ENCODE measurements at regions not wholly inside any gene's neighbourhood (a gene's known extent, or its start where the extent isn't known, plus 50 kb on each side); places are given as distances from the start of the nearest gene placed in this dataset.

GRCh38 chr5:162325143-162325727 is 257.7 kb downstream of the GABRG2 start:
- H3K79me2 ChIP-seq (ENCODE audit: insufficient read depth) = no peaks in the 10 kb centered on the region

More at GRCh38 chr5:162325143-162325727, 257.7 kb downstream of the GABRG2 start:
- no peaks in the 10 kb centered on the region; a peak in 1 of 4 replicates for H3K4me1 ChIP-seq (ENCODE audit: control insufficient read depth in 1 of 2, insufficient read depth in 2 of 2, low read depth in 1 of 2, low read length in 1 of 2)
- H3K27me3 ChIP-seq (ENCODE audit: insufficient read depth) = no peaks in the 10 kb centered on the region
- ChIA-PET CTCF (no interaction called here), POLR2A (no interaction called here)
- H4K20me1 ChIP-seq (ENCODE audit: insufficient read depth) = no peaks in the 10 kb centered on the region
- TF ChIP-seq, protein P1, sequence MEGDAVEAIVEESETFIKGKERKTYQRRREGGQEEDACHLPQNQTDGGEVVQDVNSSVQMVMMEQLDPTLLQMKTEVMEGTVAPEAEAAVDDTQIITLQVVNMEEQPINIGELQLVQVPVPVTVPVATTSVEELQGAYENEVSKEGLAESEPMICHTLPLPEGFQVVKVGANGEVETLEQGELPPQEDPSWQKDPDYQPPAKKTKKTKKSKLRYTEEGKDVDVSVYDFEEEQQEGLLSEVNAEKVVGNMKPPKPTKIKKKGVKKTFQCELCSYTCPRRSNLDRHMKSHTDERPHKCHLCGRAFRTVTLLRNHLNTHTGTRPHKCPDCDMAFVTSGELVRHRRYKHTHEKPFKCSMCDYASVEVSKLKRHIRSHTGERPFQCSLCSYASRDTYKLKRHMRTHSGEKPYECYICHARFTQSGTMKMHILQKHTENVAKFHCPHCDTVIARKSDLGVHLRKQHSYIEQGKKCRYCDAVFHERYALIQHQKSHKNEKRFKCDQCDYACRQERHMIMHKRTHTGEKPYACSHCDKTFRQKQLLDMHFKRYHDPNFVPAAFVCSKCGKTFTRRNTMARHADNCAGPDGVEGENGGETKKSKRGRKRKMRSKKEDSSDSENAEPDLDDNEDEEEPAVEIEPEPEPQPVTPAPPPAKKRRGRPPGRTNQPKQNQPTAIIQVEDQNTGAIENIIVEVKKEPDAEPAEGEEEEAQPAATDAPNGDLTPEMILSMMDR (IDR thresholded peaks at IDR 0.05) = no peak
- TF ChIP-seq TEAD4 (IDR thresholded peaks at IDR 0.05; ENCODE audit: borderline replicate concordance, insufficient read depth) (no peak), CHD2 (IDR thresholded peaks at IDR 0.05; ENCODE audit: low read length, partially characterized antibody) (no peak), USF2 (IDR thresholded peaks at IDR 0.05; ENCODE audit: borderline replicate concordance, low read depth, low read length) (no peak), SIN3A (IDR thresholded peaks at IDR 0.05; ENCODE audit: borderline replicate concordance, low read depth, low read length) (no peak), MXI1 (IDR thresholded peaks at IDR 0.05; ENCODE audit: low read depth, low read length) (no peak), IRF3 (IDR thresholded peaks at IDR 0.05; ENCODE audit: low read depth, low read length) (no peak), NFIC (IDR thresholded peaks at IDR 0.05; ENCODE audit: borderline replicate concordance) (no peak), EP300 (IDR thresholded peaks at IDR 0.05; ENCODE audit: borderline replicate concordance in 1 of 2, low read depth in 1 of 2, low read length in 1 of 2) (no peak), RXRA (IDR thresholded peaks at IDR 0.05; ENCODE audit: borderline replicate concordance, low read depth) (no peak), NRF1 (IDR thresholded peaks at IDR 0.05; ENCODE audit: low read depth, low read length) (no peak), GATA2 (CRISPR knock-in tag; IDR thresholded peaks at IDR 0.05) (no peak), SMC3 (IDR thresholded peaks at IDR 0.05; ENCODE audit: low read depth, low read length) (no peak), EZH2phosphoT487 (IDR thresholded peaks at IDR 0.05; ENCODE audit: borderline replicate concordance, low read depth) (no peak)
- TF ChIP-seq, protein P2, sequence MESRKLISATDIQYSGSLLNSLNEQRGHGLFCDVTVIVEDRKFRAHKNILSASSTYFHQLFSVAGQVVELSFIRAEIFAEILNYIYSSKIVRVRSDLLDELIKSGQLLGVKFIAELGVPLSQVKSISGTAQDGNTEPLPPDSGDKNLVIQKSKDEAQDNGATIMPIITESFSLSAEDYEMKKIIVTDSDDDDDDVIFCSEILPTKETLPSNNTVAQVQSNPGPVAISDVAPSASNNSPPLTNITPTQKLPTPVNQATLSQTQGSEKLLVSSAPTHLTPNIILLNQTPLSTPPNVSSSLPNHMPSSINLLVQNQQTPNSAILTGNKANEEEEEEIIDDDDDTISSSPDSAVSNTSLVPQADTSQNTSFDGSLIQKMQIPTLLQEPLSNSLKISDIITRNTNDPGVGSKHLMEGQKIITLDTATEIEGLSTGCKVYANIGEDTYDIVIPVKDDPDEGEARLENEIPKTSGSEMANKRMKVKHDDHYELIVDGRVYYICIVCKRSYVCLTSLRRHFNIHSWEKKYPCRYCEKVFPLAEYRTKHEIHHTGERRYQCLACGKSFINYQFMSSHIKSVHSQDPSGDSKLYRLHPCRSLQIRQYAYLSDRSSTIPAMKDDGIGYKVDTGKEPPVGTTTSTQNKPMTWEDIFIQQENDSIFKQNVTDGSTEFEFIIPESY (IDR thresholded peaks at IDR 0.05; ENCODE audit: borderline replicate concordance, low read depth) = no peak
- no peaks in the 10 kb centered on the region for H3K9me2 ChIP-seq
- no peak overlapping the region for H3K27ac ChIP-seq (ENCODE audit: low read depth in 2 of 2, low read length in 1 of 2)
- no peaks in the 10 kb centered on the region for H3F3A ChIP-seq (replicated peaks; ENCODE audit: insufficient read depth)
- H3K9me3 ChIP-seq = no peaks in the 10 kb centered on the region
- 33% methylated on average over 3 of the region's 3 CpGs for WGBS (ENCODE audit: low lambda C conversion rate)
- no peak for DNase-seq
- H3K36me3 ChIP-seq (replicated peaks in 1 of 2; ENCODE audit: control insufficient read depth in 1 of 2, insufficient read depth in 2 of 2, low read length in 1 of 2) = no peaks in the 10 kb centered on the region
- H2AFZ ChIP-seq (ENCODE audit: low read depth) = no peak overlapping the region
- H3K9ac ChIP-seq = no peak overlapping the region
- H3K4me3 ChIP-seq (ENCODE audit: low read depth in 2 of 2, low read length in 1 of 2) = no peak overlapping the region
- H3K4me2 ChIP-seq = no peak overlapping the region

All from SK-N-SH (cell line).